Mammary epithelial cell (primary cell): ENCODE measurements at regions not wholly inside any gene's neighbourhood (a gene's known extent, or its start where the extent isn't known, plus 50 kb on each side); places are given as distances from the start of the nearest gene placed in this dataset.

ENCODE experiments used
- CTCF ChIP-seq, 2 donors: IDR thresholded peaks in 1 of 2; conservative IDR thresholded peaks in 1 of 2; 2 replicates each; pipeline ENCODE4 v1.5.1; 2011 to 2012; ENCODE audit warnings: inconsistent platforms in 2 of 2, low read length in 2 of 2, mild to moderate bottlenecking in 2 of 2, control low read depth in 1 of 2, low read depth in 1 of 2; ENCODE audit not compliant: insufficient read depth in 1 of 2; ENCODE audit errors: extremely low read depth in 1 of 2
- EZH2 ChIP-seq: IDR thresholded peaks from 2 replicates; pipeline ENCODE4 v1.6.1; 2012; ENCODE audit warnings: low read length, inconsistent platforms, borderline replicate concordance

GRCh38 chr2:118779362-118779761 is 68.1 kb downstream of the EN1 start:
- TF ChIP-seq EZH2: no peak
- no peak for TF ChIP-seq CTCF (conservative IDR thresholded peaks at IDR 0.05 in 1 of 2, IDR thresholded peaks at IDR 0.05 in 1 of 2; ENCODE audit: extremely low read depth in 1 of 2, insufficient read depth in 1 of 2, low read depth in 1 of 2, low read length in 2 of 2)
